ENCODE measurements at regions not wholly inside any gene's neighbourhood (a gene's known extent, or its start where the extent isn't known, plus 50 kb on each side); places are given as distances from the start of the nearest gene placed in this dataset.
A peak's percentile ranks its signal among the peaks of the same experiment; 100 is the strongest.
"Not testable (repeated sequence)": the region's sequence is repeated elsewhere in the genome, so short reads cannot be mapped to it uniquely, and the experiment has no call there.

- DNase-seq (ENCODE audit: low spot score) (no peak), FAIRE-seq (no peak)
Measured at GRCh38 chr3:153889905-153890334, 231.3 kb upstream of the ARHGEF26 start.

DNA sequence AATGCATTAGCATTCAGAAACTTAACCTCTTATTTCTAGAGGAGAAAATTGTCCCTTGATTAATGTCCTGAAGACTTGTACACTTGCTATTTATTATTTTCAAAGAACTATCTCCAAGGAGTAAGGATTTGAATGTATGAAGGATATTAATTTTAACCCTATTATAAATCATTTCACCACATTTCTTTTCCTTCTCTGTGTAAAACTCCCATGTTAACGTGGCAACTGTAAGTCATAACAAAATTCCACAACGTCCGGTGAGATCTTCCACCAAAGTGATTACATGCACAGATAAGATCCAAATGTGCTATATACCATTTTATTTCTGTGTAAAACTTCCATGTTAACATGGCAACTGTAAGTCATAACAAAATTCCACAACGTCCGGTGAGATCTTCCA is 229.1 kb upstream of the ARHGEF26 start:
- FAIRE-seq (no peak), DNase-seq (ENCODE audit: low spot score) (no peak)

DNA sequence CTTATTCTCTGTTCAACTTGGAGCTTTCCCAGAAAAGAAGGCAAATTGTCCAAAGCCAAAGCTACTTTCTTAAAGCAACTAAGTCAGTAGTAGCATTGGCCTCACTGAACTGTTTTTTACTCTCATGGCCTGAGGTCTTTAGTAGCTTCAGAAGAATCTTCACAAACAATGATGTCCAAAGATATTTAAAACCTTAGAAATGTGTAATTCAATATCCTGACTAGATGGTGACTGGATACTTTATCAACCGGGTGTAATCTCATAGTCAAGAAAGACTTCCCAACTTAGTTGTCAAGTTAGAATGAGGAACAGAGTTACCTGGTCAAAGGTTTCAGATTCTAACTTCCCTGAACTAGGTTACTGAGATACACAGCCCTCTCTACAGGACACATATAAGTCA is 226.3 kb upstream of the ARHGEF26 start:
- no peak for DNase-seq (ENCODE audit: low spot score)
- FAIRE-seq = no peak

DNA sequence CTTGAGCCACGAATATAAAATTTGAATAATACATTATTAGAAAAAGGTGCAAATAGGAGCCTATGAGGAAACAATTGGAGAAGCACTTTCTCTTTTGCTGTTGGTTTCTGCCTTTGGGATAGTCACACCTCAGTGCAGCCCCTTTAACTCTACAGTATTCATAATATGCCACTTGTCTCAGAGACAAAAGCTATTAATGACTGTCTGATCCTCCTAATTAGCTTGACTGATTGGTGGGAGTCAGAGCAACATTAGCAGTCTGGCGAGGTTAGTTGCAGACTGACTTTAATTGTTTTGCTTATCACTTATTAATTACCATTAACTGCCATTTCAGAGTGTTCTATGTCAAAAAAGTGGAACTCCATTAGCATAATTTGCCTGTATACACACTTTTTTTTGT is 225.0 kb upstream of the ARHGEF26 start:
- DNase-seq (ENCODE audit: low spot score) = no peak
- no peak for FAIRE-seq

- FAIRE-seq = peak; percentile 79
- no peak for DNase-seq (ENCODE audit: low spot score)
Measured at GRCh38 chr3:153897025-153897723, 224.0 kb upstream of the ARHGEF26 start.

- FAIRE-seq (no peak), DNase-seq (ENCODE audit: low spot score) (no peak)
Measured at GRCh38 chr3:153897842-153898241, 223.3 kb upstream of the ARHGEF26 start.

GRCh38 chr3:153901152-153901551 is 220.0 kb upstream of the ARHGEF26 start:
- DNase-seq (ENCODE audit: low spot score) (no peak), FAIRE-seq (no peak)

DNA sequence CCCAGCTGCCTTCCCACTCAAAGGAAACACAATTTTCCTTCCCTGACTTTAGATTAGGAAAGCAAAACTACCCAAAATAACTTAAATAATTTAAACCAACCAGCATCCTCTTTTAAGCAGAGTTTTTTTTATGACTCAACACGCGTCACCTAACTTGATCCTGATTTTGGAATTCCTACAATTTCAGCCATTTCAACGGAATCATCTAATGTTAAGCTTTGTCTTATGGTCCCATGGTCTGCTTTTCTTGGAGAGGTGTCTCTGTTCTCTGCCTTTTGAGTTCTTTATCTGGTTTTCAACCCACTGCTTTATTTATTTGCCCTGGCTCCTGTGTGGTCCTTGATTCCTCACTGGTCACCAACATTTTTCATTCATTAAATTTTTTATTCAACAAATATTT is 219.2 kb upstream of the ARHGEF26 start:
- peak; percentile 13 for DNase-seq (ENCODE audit: low spot score)

DNA sequence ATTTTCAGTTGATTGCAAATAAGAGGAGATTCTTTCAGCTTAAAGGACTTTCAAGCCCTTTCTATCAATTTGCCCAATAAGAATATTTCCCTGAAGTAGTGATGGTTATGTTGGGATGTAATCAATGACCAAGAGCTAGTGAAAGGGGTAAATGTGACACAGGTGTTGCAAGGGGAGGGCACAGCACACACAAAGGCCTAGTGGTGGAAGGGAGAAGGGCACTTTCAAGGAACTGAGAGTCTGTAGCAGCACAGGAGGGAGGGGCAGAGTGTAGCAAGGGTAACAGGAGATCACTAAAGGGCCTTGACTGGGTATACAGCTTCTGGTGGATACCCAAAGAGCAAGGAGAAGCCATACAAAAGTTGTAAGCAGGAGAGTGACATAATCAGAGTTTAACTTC is 217.8 kb upstream of the ARHGEF26 start:
- no peak for DNase-seq (ENCODE audit: low spot score)
- no peak for FAIRE-seq

More for the DNA sequence above, 219.2 kb upstream of the ARHGEF26 start:
- FAIRE-seq = peak; percentile 22

DNA sequence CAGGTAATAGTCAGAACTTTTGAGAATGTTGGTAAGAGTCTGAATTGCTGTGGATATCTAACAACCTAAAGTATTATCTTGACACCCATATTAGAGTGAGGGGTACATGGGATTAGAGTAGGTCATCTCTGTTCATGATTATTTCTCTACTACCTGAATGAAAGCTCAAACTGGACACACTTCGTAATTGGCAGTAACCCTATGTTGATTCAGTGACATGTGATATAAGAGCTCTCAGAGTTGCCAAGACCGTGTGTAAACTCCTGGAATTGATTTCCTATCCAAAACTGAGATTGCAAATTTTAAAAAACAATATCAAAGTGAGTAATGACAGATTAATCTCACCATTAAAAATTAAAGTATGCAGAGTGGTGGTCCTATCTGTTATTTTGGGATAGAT is 214.8 kb upstream of the ARHGEF26 start:
- FAIRE-seq = no peak

DNA sequence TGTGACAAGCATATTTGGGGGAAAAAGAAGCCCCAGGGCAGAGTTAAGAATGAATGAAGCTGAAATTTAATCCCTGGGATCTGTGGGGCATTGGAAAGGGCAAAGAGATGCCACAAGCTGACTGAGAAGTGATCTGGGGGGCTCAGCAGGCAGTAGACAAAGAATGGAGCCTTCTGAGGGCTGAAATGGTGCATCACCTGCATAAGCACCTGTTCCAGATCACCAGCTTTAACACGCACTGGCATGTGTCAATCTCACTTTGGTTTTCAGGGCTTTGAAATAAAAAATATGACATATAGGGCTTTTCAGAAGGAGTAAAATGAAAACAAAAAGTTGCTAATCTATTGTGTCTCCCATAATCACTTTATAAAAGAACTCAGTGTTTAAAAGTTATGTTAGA is 210.8 kb upstream of the ARHGEF26 start:
- DNase-seq (ENCODE audit: low spot score) = no peak
- no peak for FAIRE-seq

More for the DNA sequence above, 214.8 kb upstream of the ARHGEF26 start:
- DNase-seq (ENCODE audit: low spot score) = no peak

- DNase-seq (ENCODE audit: low spot score) = no peak
- no peak for FAIRE-seq
Measured at GRCh38 chr3:153911116-153911515, 210.1 kb upstream of the ARHGEF26 start.

GRCh38 chr3:153919773-153920172 is 201.4 kb upstream of the ARHGEF26 start:
- FAIRE-seq (no peak), DNase-seq (ENCODE audit: low spot score) (no peak)

DNA sequence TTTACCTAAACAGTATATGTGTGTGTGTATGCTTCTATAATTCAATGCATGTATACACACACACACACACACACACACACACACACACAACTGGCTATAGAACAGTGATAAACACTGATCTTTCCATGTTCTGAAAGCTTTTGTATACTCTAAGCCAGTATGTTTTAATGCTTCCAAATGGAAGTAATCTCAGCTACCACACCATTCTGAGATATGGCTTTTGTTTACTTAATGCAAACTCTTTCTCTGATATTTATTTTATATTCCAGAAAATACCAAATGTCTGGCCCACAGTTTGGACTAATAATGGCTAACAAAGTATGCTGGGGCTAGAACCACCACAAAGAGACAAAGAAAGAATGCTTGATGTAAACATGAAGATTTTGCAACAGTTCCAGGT is 199.4 kb upstream of the ARHGEF26 start:
- FAIRE-seq (no peak), DNase-seq (ENCODE audit: low spot score) (no peak)

GRCh38 chr3:153925841-153926514 is 195.2 kb upstream of the ARHGEF26 start:
- no peak for FAIRE-seq

GRCh38 chr3:153927107-153927506 is 194.1 kb upstream of the ARHGEF26 start:
- FAIRE-seq (no peak), DNase-seq (ENCODE audit: low spot score) (peak; percentile 15)

More at GRCh38 chr3:153925841-153926514, 195.2 kb upstream of the ARHGEF26 start:
- DNase-seq (ENCODE audit: low spot score) = no peak

DNA sequence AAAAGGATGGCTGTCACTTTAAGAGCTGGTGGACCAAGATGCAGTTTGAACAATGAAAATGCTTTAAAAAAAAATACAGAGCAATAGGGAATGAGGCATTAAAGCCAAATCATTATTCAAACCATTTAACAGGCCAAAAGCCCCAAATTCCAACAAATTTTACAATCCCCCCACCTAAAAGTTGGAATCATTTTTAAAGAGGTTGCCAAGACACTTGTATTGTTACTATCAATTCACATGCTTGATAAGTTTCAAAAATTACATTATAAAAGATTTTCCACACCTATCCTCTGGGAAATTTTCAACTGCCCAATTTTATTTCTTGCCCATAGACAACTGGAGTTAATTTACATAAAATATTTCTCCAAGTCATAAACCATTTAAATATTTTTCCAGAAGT is 192.3 kb upstream of the ARHGEF26 start:
- no peak for FAIRE-seq
- DNase-seq (ENCODE audit: low spot score) = no peak

DNA sequence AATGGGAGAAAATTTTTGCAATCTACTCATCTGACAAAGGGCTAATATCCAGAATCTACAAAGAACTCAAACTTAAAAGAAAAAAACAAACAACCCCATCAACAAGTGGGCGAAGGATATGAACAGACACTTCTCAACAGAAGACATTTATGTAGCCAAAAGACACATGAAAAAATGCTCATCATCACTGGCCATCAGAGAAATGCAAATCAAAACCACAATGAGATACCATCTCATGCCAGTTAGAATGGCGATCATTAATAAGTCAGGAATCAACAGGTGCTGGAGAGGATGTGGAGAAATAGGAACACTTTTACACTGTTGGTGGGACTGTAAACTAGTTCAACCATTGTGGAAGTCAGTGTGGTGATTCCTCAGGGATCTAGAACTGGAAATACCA is 187.7 kb upstream of the ARHGEF26 start:
- not testable (repeated sequence) for DNase-seq (ENCODE audit: low spot score); FAIRE-seq

DNA sequence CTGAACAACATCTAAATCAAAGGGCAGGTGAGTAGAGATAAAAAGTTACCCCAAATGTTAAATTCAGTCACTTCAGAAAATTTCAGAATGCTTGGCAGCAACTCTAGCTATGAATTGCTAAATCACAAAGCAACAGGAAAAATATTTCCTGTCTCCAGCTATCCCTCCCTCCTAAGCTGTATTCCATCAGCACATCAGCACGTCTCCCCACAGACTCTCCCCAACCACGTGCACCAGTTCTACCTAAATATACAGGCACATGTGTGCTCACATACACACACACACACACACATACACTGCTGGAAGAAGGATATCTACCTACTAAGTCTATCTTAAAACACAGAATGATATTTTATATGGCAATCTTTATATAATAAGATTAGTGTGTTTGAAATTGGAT is 177.1 kb upstream of the ARHGEF26 start:
- no peak for DNase-seq (ENCODE audit: low spot score)
- no peak for FAIRE-seq

DNA sequence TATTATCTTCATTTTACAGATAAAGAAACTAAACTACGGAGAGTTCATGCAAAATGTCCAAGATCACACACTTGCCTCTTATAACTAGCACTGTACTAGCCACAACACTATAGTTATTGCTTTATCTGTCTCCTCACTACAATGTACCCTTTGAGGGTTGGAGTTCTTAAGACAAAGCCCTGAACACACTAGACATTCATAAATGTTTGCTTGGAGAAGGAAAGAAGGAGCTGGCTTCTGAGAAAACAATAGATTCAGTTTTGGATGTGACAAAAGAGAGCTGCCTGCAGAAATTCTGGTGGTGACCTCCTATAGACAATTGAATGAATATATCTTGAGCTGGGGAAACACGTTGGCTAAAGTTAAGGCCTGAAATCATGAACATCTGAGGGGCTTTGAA is 169.9 kb upstream of the ARHGEF26 start:
- DNase-seq (ENCODE audit: low spot score) = no peak
- FAIRE-seq = no peak

- FAIRE-seq = no peak
Measured at GRCh38 chr3:153952091-153952490, 169.1 kb upstream of the ARHGEF26 start.

GRCh38 chr3:153956613-153957012 is 164.6 kb upstream of the ARHGEF26 start:
- no peak for FAIRE-seq
- DNase-seq (ENCODE audit: low spot score) = no peak

More at GRCh38 chr3:153952091-153952490, 169.1 kb upstream of the ARHGEF26 start:
- DNase-seq (ENCODE audit: low spot score) = no peak

- no peak for FAIRE-seq
Measured at GRCh38 chr3:153957421-153957820, 163.8 kb upstream of the ARHGEF26 start.

More at GRCh38 chr3:153957421-153957820, 163.8 kb upstream of the ARHGEF26 start:
- no peak for DNase-seq (ENCODE audit: low spot score)

Data from RCC 7860 (cell line).